Adrenal gland (tissue), 9 donors: ENCODE measurements at regions not wholly inside any gene's neighbourhood (a gene's known extent, or its start where the extent isn't known, plus 50 kb on each side); places are given as distances from the start of the nearest gene placed in this dataset.

Source experiments
- DNase-seq, 7 donors: peaks; one replicate each; pipeline ENCODE4 v3.0.0-alpha.2; 2019 to 2020
- H3K27ac ChIP-seq, 5 donors: fragments of 200-600 bp; sonication (generic) in 4 of 5; 1 replicate in 3 of 5; 2 replicates in 2 of 5; pipeline versions ENCODE4 v1.5.1 to v1.8.0; 2016 to 2020; ENCODE audit warnings: mild to moderate bottlenecking in 1 of 5
- H3K27me3 ChIP-seq: fragments of 200-600 bp; 2 replicates; pipeline ENCODE4 v1.8.0; 2021
- H3K36me3 ChIP-seq, 2 donors: fragments of 200-600 bp; replicated peaks in 1 of 2; 1 replicate in 1 of 2; 2 replicates in 1 of 2; pipeline versions ENCODE4 v1.5.1 to v1.8.0; 2018 to 2022
- H3K4me1 ChIP-seq, 2 donors: fragments of 200-600 bp; replicated peaks in 1 of 2; 1 replicate in 1 of 2; 2 replicates in 1 of 2; pipeline versions ENCODE4 v1.5.1 to v1.8.0; 2018 to 2021
- H3K4me3 ChIP-seq, 4 donors: fragments of 200-600 bp; sonication (generic) in 3 of 4; one replicate each; pipeline ENCODE4 v1.5.1; 2016 to 2018
- H3K9me3 ChIP-seq, 3 donors: fragments of 200-600 bp; sonication (generic) in 1 of 3; replicated peaks in 1 of 3; 1 replicate in 2 of 3; 2 replicates in 1 of 3; pipeline versions ENCODE4 v1.5.1 to v1.8.0; 2016 to 2021
- CTCF ChIP-seq, 6 experiments: fragments of 450-650 bp in 4 of 6; fragments of 200-600 bp in 2 of 6; sonication (generic) in 1 of 6; IDR thresholded peaks; 1 replicate in 5 of 6; 2 replicates in 1 of 6; pipeline versions ENCODE4 v1.5.1 to v1.8.0; 2016 to 2021; ENCODE audit warnings: antibody characterized with exemption in 6 of 6, mild to moderate bottlenecking in 2 of 6, moderate library complexity in 1 of 6
- POLR2A ChIP-seq, 2 donors: fragments of 450-650 bp; IDR thresholded peaks; one replicate each; pipeline ENCODE4 v1.6.1; 2017; ENCODE audit warnings: antibody characterized with exemption in 2 of 2, mild to moderate bottlenecking in 2 of 2, moderate library complexity in 1 of 2
- WGBS, 4 donors: extraction: QIAGEN DNeasy Blood & Tissue Kit in 2 of 4; methylation state at CpG; one replicate each; pipeline versions ENCODE4 v1.1.5 to v1.1.7; 2013 to 2017; 5-methylcytosine and 5-hydroxymethylcytosine counted together
- intact Hi-C, 2 donors: fragments of 100-400 bp; cut with DNase I; formaldehyde crosslinking; loops; one replicate each; pipeline versions ENCODE4 v1.14.1 to v1.15.0; 2022 to 2023
- donor health status: healthy with polysubstance abuse.
- donor health status: Bipolar disorder and iron deficiency.
- donor health status: DM: yes; HTN: yes; CAD: no.
- donor health status: DM: no; HTN: no; CAD: no.
- donor health status: DM: no; HTN: no; CAD: no.

- 47 to 65% (median 57%) methylated on average over 12 of the region's 12 CpGs for WGBS, 4 donors
- peak overlapping the region in 3 of 5 donors; percentile 11 to 44 (median 43) for H3K27ac ChIP-seq
Observed at GRCh38 chr13:97107815-97108529, 113.7 kb upstream of the OXGR1 start.

GRCh38 chr13:97108530-97108900 is 113.6 kb upstream of the MBNL2 start:
- Histone ChIP-seq H3K9me3 (no peaks in the 10 kb centered on the region), H3K4me3 (no peak overlapping the region), H3K36me3 (no peaks in the 10 kb centered on the region), H3K27ac (peak overlapping the region in 4 of 5 donors; percentile 9 to 44 (median 27)), H3K27me3 (no peaks in the 10 kb centered on the region), H3K4me1 (peaks cover 7 to 24% of the 10 kb centered on the region in 2 donors)
- no peak for TF ChIP-seq POLR2A (IDR thresholded peaks at IDR 0.05)
- DNase-seq: peak; percentile 61 to 84 (median 75)
- intact Hi-C loops: no loop called here
- WGBS, 4 donors: 41 to 46% (median 44%) methylated on average over 3 of the region's 3 CpGs

More at GRCh38 chr13:97107815-97108529, 113.7 kb upstream of the OXGR1 start:
- DNase-seq: peak in 4 of 7 donors; percentile 30 to 51 (median 44)
- Histone ChIP-seq H3K36me3 (no peaks in the 10 kb centered on the region), H3K4me1 (peaks cover 6 to 18% of the 10 kb centered on the region in 2 donors), H3K4me3 (no peak overlapping the region), H3K9me3 (no peaks in the 10 kb centered on the region), H3K27me3 (no peaks in the 10 kb centered on the region)
- TF ChIP-seq POLR2A (IDR thresholded peaks at IDR 0.05): no peak
- intact Hi-C loops: no loop called here

GRCh38 chr13:97109256-97109655 is 112.9 kb upstream of the MBNL2 start:
- intact Hi-C loops: no loop called here
- Histone ChIP-seq H3K9me3 (no peaks in the 10 kb centered on the region), H3K27me3 (no peaks in the 10 kb centered on the region), H3K4me3 (peak overlapping the region in 1 of 4 donors; percentile 16), H3K36me3 (no peaks in the 10 kb centered on the region), H3K27ac (peak overlapping the region in 4 of 5 donors; percentile 10 to 61 (median 30)), H3K4me1 (peaks cover 9 to 31% of the 10 kb centered on the region in 2 donors)
- 57 to 64% (median 60%) methylated on average over 7 of the region's 7 CpGs for WGBS, 4 donors
- no peak for DNase-seq
- TF ChIP-seq POLR2A (IDR thresholded peaks at IDR 0.05) (no peak), CTCF (IDR thresholded peaks at IDR 0.05) (no peak)

- no peaks in the 10 kb centered on the region for H3K27me3 ChIP-seq
- H3K4me3 ChIP-seq: peak overlapping the region in 1 of 4 donors; percentile 16
- H3K27ac ChIP-seq: peak overlapping the region in 4 of 5 donors; percentile 10 to 61 (median 30)
- TF ChIP-seq CTCF (IDR thresholded peaks at IDR 0.05) (peak; percentile 91 to 98 (median 96)), POLR2A (IDR thresholded peaks at IDR 0.05) (peak in 1 of 2 donors; percentile 29)
- 12 to 21% (median 15%) methylated on average over 20 to 34 of the region's 34 CpGs for WGBS, 4 donors
- DNase-seq: peak; percentile 95 to 98 (median 96)
- H3K4me1 ChIP-seq: peaks cover 9 to 38% of the 10 kb centered on the region in 2 donors
- no peaks in the 10 kb centered on the region for H3K36me3 ChIP-seq
- H3K9me3 ChIP-seq: no peaks in the 10 kb centered on the region
- intact Hi-C loops: loop anchor here (5.0 kb wide), 4 partner anchors 102 to 237 kb away; no protein-coding TSS in a partner anchor
Observed at GRCh38 chr13:97109841-97110492, 112.2 kb upstream of the MBNL2 start.

GRCh38 chr13:97110936-97111335 is 111.2 kb upstream of the MBNL2 start:
- H3K27ac ChIP-seq: peak overlapping the region in 1 of 5 donors; percentile 43
- H3K9me3 ChIP-seq: no peaks in the 10 kb centered on the region
- H3K4me3 ChIP-seq: no peak overlapping the region
- TF ChIP-seq POLR2A (IDR thresholded peaks at IDR 0.05) (no peak), CTCF (IDR thresholded peaks at IDR 0.05) (no peak)
- intact Hi-C loops: loop anchor here (5.0 kb wide), 4 partner anchors 101 to 236 kb away; no protein-coding TSS in a partner anchor
- DNase-seq: no peak
- no peaks in the 10 kb centered on the region for H3K27me3 ChIP-seq
- WGBS, 4 donors: 85 to 92% (median 91%) methylated on average over 6 of the region's 6 CpGs
- H3K36me3 ChIP-seq: no peaks in the 10 kb centered on the region
- peaks cover 18 to 47% of the 10 kb centered on the region in 2 donors for H3K4me1 ChIP-seq
